Mesothelial cell of epicardium (in vitro differentiated cells): ENCODE measurements at regions not wholly inside any gene's neighbourhood (a gene's known extent, or its start where the extent isn't known, plus 50 kb on each side); places are given as distances from the start of the nearest gene placed in this dataset.

ENCODE experiments used
- DNase-seq, 2 experiments: peaks; one replicate each; pipeline ENCODE4 v3.0.0; 2021; ENCODE audit warnings: low spot score in 2 of 2; ENCODE audit not compliant: unreplicated experiment in 2 of 2
- H3K27ac Mint-ChIP-seq: 2 replicates; pipeline ENCODE4 v1.8.0; 2021; ENCODE audit warnings: mixed read lengths
- H3K27me3 Mint-ChIP-seq: 2 replicates; pipeline ENCODE4 v1.8.0; 2021; ENCODE audit warnings: low read depth, mixed read lengths
- H3K36me3 Mint-ChIP-seq: 2 replicates; pipeline ENCODE4 v1.8.0; 2021; ENCODE audit warnings: mixed read lengths
- H3K4me1 Mint-ChIP-seq: 2 replicates; pipeline ENCODE4 v1.8.0; 2021; ENCODE audit warnings: mixed read lengths
- H3K4me3 Mint-ChIP-seq: 2 replicates; pipeline ENCODE4 v1.8.0; 2021; ENCODE audit warnings: mild to moderate bottlenecking, moderate library complexity, mixed read lengths
- H3K9me3 Mint-ChIP-seq: 2 replicates; pipeline ENCODE4 v1.8.0; 2021; ENCODE audit warnings: mixed read lengths
- TF ChIP-seq, protein P1 (sequence below): fragments of 200-600 bp; sonication (generic); IDR thresholded peaks from one replicate; pipeline ENCODE4 v1.5.0; 2021; ENCODE audit warnings: antibody characterized with exemption; ENCODE audit not compliant: unreplicated experiment

DNA sequence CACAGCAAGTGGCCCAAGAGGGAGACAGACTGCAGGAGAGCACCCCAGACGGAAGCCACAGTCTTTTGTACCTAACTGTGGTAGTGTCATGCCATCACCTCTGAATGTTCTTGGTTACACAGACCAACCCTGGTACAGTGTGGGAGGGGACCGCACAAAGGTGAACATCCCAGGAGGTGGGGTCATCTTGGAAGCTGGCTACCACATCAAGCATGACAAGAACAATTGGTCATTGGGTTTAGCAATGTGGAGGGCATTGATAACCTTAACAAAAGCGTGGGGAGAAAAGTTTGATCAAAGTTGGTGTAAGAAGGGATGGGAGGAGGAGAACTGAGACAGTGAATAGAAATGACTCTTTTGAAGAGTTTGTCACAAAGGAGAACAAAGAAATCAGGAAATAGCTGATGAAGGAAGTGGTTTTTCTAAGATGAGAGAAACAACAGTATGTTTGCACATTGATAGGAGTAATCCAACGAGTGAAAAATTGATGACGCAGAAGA is 87.1 kb upstream of the CACNA1E start:
- peaks cover 6% of the 10 kb centered on the region for H3K4me1 Mint-ChIP-seq
- H3K9me3 Mint-ChIP-seq: no peaks in the 10 kb centered on the region

DNA sequence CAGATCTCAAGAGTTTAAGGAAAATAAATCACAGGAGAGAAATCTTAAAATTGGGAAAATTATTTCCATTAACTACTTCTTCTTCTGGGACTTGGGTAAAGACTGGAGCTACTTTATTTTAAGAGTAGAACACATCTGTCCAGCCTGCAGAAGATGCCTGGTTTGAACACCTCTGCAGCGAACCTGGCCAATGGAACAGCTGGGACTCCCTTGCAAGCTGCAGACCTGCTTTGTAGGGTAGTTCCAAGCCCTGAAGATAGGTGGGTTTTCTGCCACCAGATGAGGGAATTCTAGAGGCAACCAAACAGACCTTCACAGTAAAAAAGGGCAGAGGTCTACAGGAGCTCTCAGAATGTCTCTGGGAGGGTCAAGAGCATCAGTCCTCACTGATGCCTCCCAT is 86.5 kb upstream of the CACNA1E start:
- no peaks in the 10 kb centered on the region for H3K36me3 Mint-ChIP-seq
- peaks cover 40% of the 10 kb centered on the region for H3K27me3 Mint-ChIP-seq
- H3K4me1 Mint-ChIP-seq: peaks cover under 1% of the 10 kb centered on the region
- DNase-seq: no peak
- H3K9me3 Mint-ChIP-seq: no peaks in the 10 kb centered on the region
- no peak overlapping the region for H3K4me3 Mint-ChIP-seq
- TF ChIP-seq, protein P1, sequence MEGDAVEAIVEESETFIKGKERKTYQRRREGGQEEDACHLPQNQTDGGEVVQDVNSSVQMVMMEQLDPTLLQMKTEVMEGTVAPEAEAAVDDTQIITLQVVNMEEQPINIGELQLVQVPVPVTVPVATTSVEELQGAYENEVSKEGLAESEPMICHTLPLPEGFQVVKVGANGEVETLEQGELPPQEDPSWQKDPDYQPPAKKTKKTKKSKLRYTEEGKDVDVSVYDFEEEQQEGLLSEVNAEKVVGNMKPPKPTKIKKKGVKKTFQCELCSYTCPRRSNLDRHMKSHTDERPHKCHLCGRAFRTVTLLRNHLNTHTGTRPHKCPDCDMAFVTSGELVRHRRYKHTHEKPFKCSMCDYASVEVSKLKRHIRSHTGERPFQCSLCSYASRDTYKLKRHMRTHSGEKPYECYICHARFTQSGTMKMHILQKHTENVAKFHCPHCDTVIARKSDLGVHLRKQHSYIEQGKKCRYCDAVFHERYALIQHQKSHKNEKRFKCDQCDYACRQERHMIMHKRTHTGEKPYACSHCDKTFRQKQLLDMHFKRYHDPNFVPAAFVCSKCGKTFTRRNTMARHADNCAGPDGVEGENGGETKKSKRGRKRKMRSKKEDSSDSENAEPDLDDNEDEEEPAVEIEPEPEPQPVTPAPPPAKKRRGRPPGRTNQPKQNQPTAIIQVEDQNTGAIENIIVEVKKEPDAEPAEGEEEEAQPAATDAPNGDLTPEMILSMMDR: no peak
- no peak overlapping the region for H3K27ac Mint-ChIP-seq

More for the DNA sequence above, 87.1 kb upstream of the CACNA1E start:
- DNase-seq: no peak
- H3K4me3 Mint-ChIP-seq: no peak overlapping the region
- H3K27ac Mint-ChIP-seq: no peak overlapping the region
- TF ChIP-seq, protein P1: no peak
- no peaks in the 10 kb centered on the region for H3K36me3 Mint-ChIP-seq
- peaks cover 42% of the 10 kb centered on the region for H3K27me3 Mint-ChIP-seq

DNA sequence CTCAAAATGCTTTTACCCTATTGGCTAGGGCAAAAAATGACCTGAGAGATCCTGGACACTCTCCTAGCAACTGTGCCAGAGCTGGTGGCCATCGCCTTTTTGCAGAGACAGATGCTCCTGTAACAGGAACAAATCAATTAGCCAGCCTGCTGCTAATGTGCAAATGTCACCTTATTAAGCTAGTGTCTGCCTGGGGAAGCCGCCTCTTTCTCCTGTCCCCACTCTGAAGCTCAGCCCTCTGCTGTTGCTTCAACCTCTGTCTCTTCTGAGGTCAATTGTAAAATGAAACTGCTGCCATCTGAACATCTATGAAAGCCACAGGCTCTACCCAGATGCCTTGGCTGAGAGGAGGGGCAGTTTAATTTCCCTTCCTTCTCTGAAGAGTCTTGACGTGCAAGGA is 85.5 kb upstream of the CACNA1E start:
- Mint-ChIP-seq H3K4me3 (no peak overlapping the region), H3K27me3 (peaks cover 35% of the 10 kb centered on the region), H3K9me3 (no peaks in the 10 kb centered on the region), H3K27ac (no peak overlapping the region), H3K4me1 (no peaks in the 10 kb centered on the region), H3K36me3 (no peaks in the 10 kb centered on the region)
- no peak for DNase-seq
- TF ChIP-seq, protein P1: no peak

DNA sequence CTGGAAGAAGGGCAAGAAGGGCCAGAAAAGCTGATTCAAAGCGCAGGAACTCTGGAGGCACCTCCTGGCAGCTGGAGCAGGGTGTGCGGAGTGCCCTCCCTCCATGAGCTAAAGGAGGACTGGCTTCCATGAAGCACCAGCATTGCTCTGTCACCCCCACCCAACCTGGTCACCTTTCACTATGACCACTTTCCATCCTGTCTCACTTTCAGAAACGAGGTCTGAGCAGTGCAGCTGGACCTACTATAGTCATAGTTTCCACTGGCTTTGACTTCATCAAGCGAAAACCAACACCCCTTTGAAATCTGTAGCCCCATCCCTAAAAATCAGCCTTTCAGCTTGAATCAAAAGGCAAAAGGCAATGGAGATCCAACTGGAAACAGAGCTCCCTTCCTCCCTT is 84.8 kb upstream of the CACNA1E start:
- no peak for DNase-seq
- Mint-ChIP-seq H3K27ac (no peak overlapping the region), H3K4me1 (no peaks in the 10 kb centered on the region)

DNA sequence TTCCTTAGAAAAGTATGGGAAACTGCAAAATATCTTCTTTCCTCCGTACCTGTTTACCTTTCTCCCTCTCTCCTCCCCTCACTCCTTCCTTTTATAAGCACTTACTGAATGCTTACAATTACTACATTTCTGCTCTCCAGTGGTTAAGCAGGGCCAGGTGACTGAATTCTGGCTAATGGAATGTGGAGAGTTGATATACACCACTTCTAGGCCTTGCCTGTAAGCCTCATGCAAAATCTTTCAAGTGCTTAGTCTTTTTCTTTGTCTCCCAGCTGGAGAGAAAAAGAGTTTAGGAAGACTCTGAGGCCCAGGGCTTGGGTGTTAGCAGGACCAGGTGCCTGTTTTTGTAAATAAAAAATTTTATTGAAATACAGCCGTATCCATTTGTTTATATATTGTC is 77.7 kb upstream of the CACNA1E start:
- TF ChIP-seq, protein P1: no peak
- Mint-ChIP-seq H3K36me3 (no peaks in the 10 kb centered on the region), H3K4me1 (no peaks in the 10 kb centered on the region), H3K4me3 (no peak overlapping the region), H3K27ac (no peak overlapping the region), H3K9me3 (no peaks in the 10 kb centered on the region), H3K27me3 (peaks cover 50% of the 10 kb centered on the region)
- DNase-seq: no peak

More for the DNA sequence above, 84.8 kb upstream of the CACNA1E start:
- no peak overlapping the region for H3K4me3 Mint-ChIP-seq
- no peaks in the 10 kb centered on the region for H3K9me3 Mint-ChIP-seq
- H3K36me3 Mint-ChIP-seq: no peaks in the 10 kb centered on the region
- H3K27me3 Mint-ChIP-seq: peaks cover 33% of the 10 kb centered on the region
- TF ChIP-seq, protein P1: no peak

DNA sequence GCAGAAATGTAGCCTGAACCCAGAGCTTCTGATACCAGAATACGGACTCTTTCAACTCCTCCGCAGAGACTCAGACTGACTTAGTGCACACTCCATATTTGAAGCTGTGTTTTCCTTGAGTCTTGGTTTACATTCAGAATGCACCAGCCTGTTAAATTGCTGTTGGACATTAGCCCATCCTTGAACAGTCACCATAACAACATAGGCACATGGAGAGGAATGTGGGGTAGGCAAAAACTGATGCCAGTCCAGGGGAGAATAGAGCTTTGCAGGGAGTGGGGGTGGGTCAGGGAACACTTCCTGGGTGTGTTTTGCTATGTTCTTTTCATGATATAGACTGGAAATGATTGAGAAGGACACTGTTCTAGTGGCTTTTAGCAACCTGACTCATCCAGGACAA is 76.3 kb upstream of the CACNA1E start:
- Mint-ChIP-seq H3K4me1 (no peaks in the 10 kb centered on the region), H3K9me3 (no peaks in the 10 kb centered on the region), H3K36me3 (no peaks in the 10 kb centered on the region), H3K4me3 (no peak overlapping the region), H3K27ac (no peak overlapping the region), H3K27me3 (peaks cover 49% of the 10 kb centered on the region)
- TF ChIP-seq, protein P1: no peak
- DNase-seq: no peak
